Liver (tissue), 8 donors: ENCODE measurements at regions not wholly inside any gene's neighbourhood (a gene's known extent, or its start where the extent isn't known, plus 50 kb on each side); places are given as distances from the start of the nearest gene placed in this dataset.

Experiments
- DNase-seq: peaks from one replicate; pipeline ENCODE4 v3.0.0-alpha.2; 2017; ENCODE audit warnings: low spot score
- H3K27ac ChIP-seq, 2 donors: one replicate each; pipeline ENCODE4 v1.7.0; 2013; ENCODE audit warnings: inconsistent platforms in 2 of 2, low read length in 2 of 2, control low read depth in 1 of 2, low read depth in 1 of 2, mild to moderate bottlenecking in 1 of 2
- H3K27me3 ChIP-seq, 4 donors: one replicate each; pipeline versions ENCODE4 v1.6.1 to v1.7.0; 2013; ENCODE audit warnings: low read length in 3 of 4, inconsistent platforms in 1 of 4, mild to moderate bottlenecking in 1 of 4, moderate library complexity in 1 of 4; ENCODE audit not compliant: control insufficient read depth in 4 of 4, insufficient read depth in 4 of 4
- H3K36me3 ChIP-seq, 4 donors: one replicate each; pipeline versions ENCODE4 v1.6.1 to v1.7.0; 2013; ENCODE audit warnings: low read length in 3 of 4, mild to moderate bottlenecking in 3 of 4, low read depth in 1 of 4, moderate library complexity in 1 of 4; ENCODE audit not compliant: control insufficient read depth in 4 of 4, insufficient read depth in 3 of 4
- H3K4me1 ChIP-seq, 4 donors: one replicate each; pipeline versions ENCODE4 v1.6.1 to v1.7.0; 2013; ENCODE audit warnings: low read length in 3 of 4, mild to moderate bottlenecking in 3 of 4, moderate library complexity in 1 of 4; ENCODE audit not compliant: control insufficient read depth in 4 of 4, insufficient read depth in 4 of 4
- H3K4me3 ChIP-seq, 3 donors: one replicate each; pipeline versions ENCODE4 v1.6.1 to v1.7.0; 2013; ENCODE audit warnings: low read length in 3 of 3, control low read depth in 1 of 3, low read depth in 1 of 3, mild to moderate bottlenecking in 1 of 3
- H3K9ac ChIP-seq, 2 donors: one replicate each; pipeline ENCODE4 v1.7.0; 2013; ENCODE audit warnings: low read length in 2 of 2, mild to moderate bottlenecking in 2 of 2, moderate library complexity in 2 of 2, control low read depth in 1 of 2, low read depth in 1 of 2
- H3K9me3 ChIP-seq, 4 donors: one replicate each; pipeline versions ENCODE4 v1.6.1 to v1.7.0; 2013; ENCODE audit warnings: low read length in 3 of 4; ENCODE audit not compliant: control insufficient read depth in 4 of 4
- ATF3 ChIP-seq: IDR thresholded peaks from 2 replicates; pipeline ENCODE4 v1.6.1; 2016; ENCODE audit warnings: antibody characterized with exemption
- CTCF ChIP-seq: fragments of 150-350 bp; IDR thresholded peaks from 2 replicates; pipeline ENCODE4 v1.5.1; 2017; ENCODE audit warnings: improper control_type of control experiment, low read depth, low read length; ENCODE audit not compliant: missing input control
- FOXA1 ChIP-seq: IDR thresholded peaks from 2 replicates; pipeline ENCODE4 v1.6.1; 2016; ENCODE audit warnings: antibody characterized with exemption
- FOXA2 ChIP-seq: IDR thresholded peaks from 2 replicates; pipeline ENCODE4 v1.6.1; 2016; ENCODE audit warnings: antibody characterized with exemption
- GABPA ChIP-seq, 2 donors: IDR thresholded peaks in 1 of 2; conservative IDR thresholded peaks in 1 of 2; 2 replicates each; pipeline ENCODE4 v1.6.1; 2016; ENCODE audit warnings: antibody characterized with exemption in 2 of 2, mild to moderate bottlenecking in 1 of 2, moderate library complexity in 1 of 2
- HNF4A ChIP-seq, 2 donors: conservative IDR thresholded peaks; 2 replicates each; pipeline ENCODE4 v1.6.1; 2016; ENCODE audit warnings: antibody characterized with exemption in 2 of 2, mild to moderate bottlenecking in 2 of 2
- HNF4G ChIP-seq: IDR thresholded peaks from 2 replicates; pipeline ENCODE4 v1.6.1; 2016; ENCODE audit warnings: antibody characterized with exemption
- JUND ChIP-seq, 2 donors: IDR thresholded peaks; 2 replicates each; pipeline ENCODE4 v1.6.1; 2016; ENCODE audit warnings: antibody characterized with exemption in 2 of 2
- NR2F2 ChIP-seq: IDR thresholded peaks from 2 replicates; pipeline ENCODE4 v1.6.1; 2016; ENCODE audit warnings: antibody characterized with exemption
- RXRA ChIP-seq, 2 donors: IDR thresholded peaks; 2 replicates each; pipeline ENCODE4 v1.6.1; 2017 to 2018; ENCODE audit warnings: antibody characterized with exemption in 2 of 2, mild to moderate bottlenecking in 1 of 2
- SP1 ChIP-seq: IDR thresholded peaks from 2 replicates; pipeline ENCODE4 v1.6.1; 2018; ENCODE audit warnings: antibody characterized with exemption, mild to moderate bottlenecking
- TAF1 ChIP-seq: conservative IDR thresholded peaks from 2 replicates; pipeline ENCODE4 v1.6.1; 2016; ENCODE audit warnings: antibody characterized with exemption, mild to moderate bottlenecking
- YY1 ChIP-seq: IDR thresholded peaks from 2 replicates; pipeline ENCODE4 v1.6.1; 2016; ENCODE audit warnings: antibody characterized with exemption, mild to moderate bottlenecking
- WGBS: extraction: QIAGEN DNeasy Blood & Tissue Kit; methylation state at CpG from one replicate; pipeline ENCODE4 v1.1.7; 2013; 5-methylcytosine and 5-hydroxymethylcytosine counted together
- TF ChIP-seq, protein P1 (sequence below): IDR thresholded peaks from 2 replicates; pipeline ENCODE4 v1.6.1; 2016; ENCODE audit warnings: antibody characterized with exemption, mild to moderate bottlenecking
- donor health status: healthy.
- donor health status: healthy.
- donor health status: healthy.
- donor health status: healthy.
- donor health status: healthy.

- WGBS, result 84% methylated on average over 4 of the region's 4 CpGs
- H3K36me3 ChIP-seq, result no peaks in the 10 kb centered on the region
These were observed 60.9 kb upstream of the DCBLD2 start for GRCh38 chr3:98962189-98962930.

GRCh38 chr3:98961161-98962155 is 60.0 kb upstream of the DCBLD2 start:
- Histone ChIP-seq H3K9ac (no peak overlapping the region), H3K4me1 (no peaks in the 10 kb centered on the region), H3K27me3 (no peaks in the 10 kb centered on the region), H3K36me3 (no peaks in the 10 kb centered on the region), H3K9me3 (no peaks in the 10 kb centered on the region), H3K27ac (no peak overlapping the region), H3K4me3 (no peak overlapping the region)
- DNase-seq, result no peak
- no peak for TF ChIP-seq HNF4A (conservative IDR thresholded peaks at IDR 0.05)
- 64% methylated on average over 2 of the region's 2 CpGs for WGBS

More at GRCh38 chr3:98962189-98962930, 60.9 kb upstream of the DCBLD2 start:
- Histone ChIP-seq H3K27ac (no peak overlapping the region), H3K9ac (no peak overlapping the region), H3K4me1 (no peaks in the 10 kb centered on the region), H3K9me3 (no peaks in the 10 kb centered on the region), H3K4me3 (no peak overlapping the region), H3K27me3 (no peaks in the 10 kb centered on the region)
- DNase-seq, result no peak
- no peak for TF ChIP-seq HNF4A (conservative IDR thresholded peaks at IDR 0.05)
- TF ChIP-seq FOXA2, result no peak
- no peak for TF ChIP-seq GABPA (IDR thresholded peaks at IDR 0.05 in 1 of 2, conservative IDR thresholded peaks at IDR 0.05 in 1 of 2)
- TF ChIP-seq SP1, result no peak
- TF ChIP-seq ATF3, result no peak
- no peak for TF ChIP-seq HNF4G
- no peak for TF ChIP-seq JUND (IDR thresholded peaks at IDR 0.05)
- no peak for TF ChIP-seq FOXA1
- TF ChIP-seq YY1, result no peak
- TF ChIP-seq CTCF, result no peak
- no peak for TF ChIP-seq NR2F2
- TF ChIP-seq RXRA (IDR thresholded peaks at IDR 0.05), result no peak
- TF ChIP-seq, protein P1, sequence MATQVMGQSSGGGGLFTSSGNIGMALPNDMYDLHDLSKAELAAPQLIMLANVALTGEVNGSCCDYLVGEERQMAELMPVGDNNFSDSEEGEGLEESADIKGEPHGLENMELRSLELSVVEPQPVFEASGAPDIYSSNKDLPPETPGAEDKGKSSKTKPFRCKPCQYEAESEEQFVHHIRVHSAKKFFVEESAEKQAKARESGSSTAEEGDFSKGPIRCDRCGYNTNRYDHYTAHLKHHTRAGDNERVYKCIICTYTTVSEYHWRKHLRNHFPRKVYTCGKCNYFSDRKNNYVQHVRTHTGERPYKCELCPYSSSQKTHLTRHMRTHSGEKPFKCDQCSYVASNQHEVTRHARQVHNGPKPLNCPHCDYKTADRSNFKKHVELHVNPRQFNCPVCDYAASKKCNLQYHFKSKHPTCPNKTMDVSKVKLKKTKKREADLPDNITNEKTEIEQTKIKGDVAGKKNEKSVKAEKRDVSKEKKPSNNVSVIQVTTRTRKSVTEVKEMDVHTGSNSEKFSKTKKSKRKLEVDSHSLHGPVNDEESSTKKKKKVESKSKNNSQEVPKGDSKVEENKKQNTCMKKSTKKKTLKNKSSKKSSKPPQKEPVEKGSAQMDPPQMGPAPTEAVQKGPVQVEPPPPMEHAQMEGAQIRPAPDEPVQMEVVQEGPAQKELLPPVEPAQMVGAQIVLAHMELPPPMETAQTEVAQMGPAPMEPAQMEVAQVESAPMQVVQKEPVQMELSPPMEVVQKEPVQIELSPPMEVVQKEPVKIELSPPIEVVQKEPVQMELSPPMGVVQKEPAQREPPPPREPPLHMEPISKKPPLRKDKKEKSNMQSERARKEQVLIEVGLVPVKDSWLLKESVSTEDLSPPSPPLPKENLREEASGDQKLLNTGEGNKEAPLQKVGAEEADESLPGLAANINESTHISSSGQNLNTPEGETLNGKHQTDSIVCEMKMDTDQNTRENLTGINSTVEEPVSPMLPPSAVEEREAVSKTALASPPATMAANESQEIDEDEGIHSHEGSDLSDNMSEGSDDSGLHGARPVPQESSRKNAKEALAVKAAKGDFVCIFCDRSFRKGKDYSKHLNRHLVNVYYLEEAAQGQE, result no peak
- no peak for TF ChIP-seq TAF1
